HG02938 (cell line): ENCODE measurements at regions not wholly inside any gene's neighbourhood (a gene's known extent, or its start where the extent isn't known, plus 50 kb on each side); places are given as distances from the start of the nearest gene placed in this dataset.

Experiments used
- ATAC-seq: cut with Tn5 transposase; IDR thresholded peaks from one replicate; pipeline ENCODE4 v1.9.1; 2021; ENCODE audit warnings: mild to moderate bottlenecking, moderate library complexity; ENCODE audit not compliant: unreplicated experiment

- no peak for ATAC-seq
These were observed 69.4 kb upstream of the PFN2 start for GRCh38 chr3:150040097-150040496.

- no peak for ATAC-seq
These were observed 68.1 kb upstream of the PFN2 start for GRCh38 chr3:150038830-150039229.

GRCh38 chr3:150036780-150037179 lies 66.1 kb upstream of the PFN2 start:
- ATAC-seq = no peak

GRCh38 chr3:150035910-150036612 lies 65.4 kb upstream of the PFN2 start:
- no peak for ATAC-seq

- no peak for ATAC-seq
These were observed 64.6 kb upstream of the PFN2 start for GRCh38 chr3:150035301-150035779.

GRCh38 chr3:150033721-150034120 lies 63.0 kb upstream of the PFN2 start:
- no peak for ATAC-seq

- no peak for ATAC-seq
These were observed 60.1 kb upstream of the PFN2 start for GRCh38 chr3:150030841-150031240.

- no peak for ATAC-seq
These were observed 52.5 kb upstream of the PFN2 start for GRCh38 chr3:150023239-150023636.

- peak; percentile 84 for ATAC-seq
These were observed 51.9 kb upstream of the PFN2 start for GRCh38 chr3:150022381-150023238.

GRCh38 chr3:150020527-150020926 lies 49.8 kb upstream of the PFN2 start:
- ATAC-seq = no peak
